ENCODE measurements at regions not wholly inside any gene's neighbourhood (a gene's known extent, or its start where the extent isn't known, plus 50 kb on each side); places are given as distances from the start of the nearest gene placed in this dataset.

GRCh38 chr1:10928654-10929053, 83.8 kb upstream of the TARDBP start:
- intact Hi-C loops (cut with DNase I) = no loop called here
- DNase-seq (no peak), ATAC-seq (no peak)
- Histone ChIP-seq H3K36me3 (replicated peaks in 1 of 2; ENCODE audit: insufficient read depth in 1 of 2, low read depth in 2 of 2) (no peaks in the 10 kb centered on the region), H3K4me3 (no peak overlapping the region), H3K27ac (no peak overlapping the region), H3K4me1 (no peaks in the 10 kb centered on the region), H3K27me3 (no peaks in the 10 kb centered on the region), H3K9me3 (no peaks in the 10 kb centered on the region)
- 92 to 93% methylated on average over 3 to 4 of the region's 4 CpGs for WGBS, 2 donors
- TF ChIP-seq, protein P1, sequence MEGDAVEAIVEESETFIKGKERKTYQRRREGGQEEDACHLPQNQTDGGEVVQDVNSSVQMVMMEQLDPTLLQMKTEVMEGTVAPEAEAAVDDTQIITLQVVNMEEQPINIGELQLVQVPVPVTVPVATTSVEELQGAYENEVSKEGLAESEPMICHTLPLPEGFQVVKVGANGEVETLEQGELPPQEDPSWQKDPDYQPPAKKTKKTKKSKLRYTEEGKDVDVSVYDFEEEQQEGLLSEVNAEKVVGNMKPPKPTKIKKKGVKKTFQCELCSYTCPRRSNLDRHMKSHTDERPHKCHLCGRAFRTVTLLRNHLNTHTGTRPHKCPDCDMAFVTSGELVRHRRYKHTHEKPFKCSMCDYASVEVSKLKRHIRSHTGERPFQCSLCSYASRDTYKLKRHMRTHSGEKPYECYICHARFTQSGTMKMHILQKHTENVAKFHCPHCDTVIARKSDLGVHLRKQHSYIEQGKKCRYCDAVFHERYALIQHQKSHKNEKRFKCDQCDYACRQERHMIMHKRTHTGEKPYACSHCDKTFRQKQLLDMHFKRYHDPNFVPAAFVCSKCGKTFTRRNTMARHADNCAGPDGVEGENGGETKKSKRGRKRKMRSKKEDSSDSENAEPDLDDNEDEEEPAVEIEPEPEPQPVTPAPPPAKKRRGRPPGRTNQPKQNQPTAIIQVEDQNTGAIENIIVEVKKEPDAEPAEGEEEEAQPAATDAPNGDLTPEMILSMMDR (IDR thresholded peaks at IDR 0.05) = no peak
- no peak for TF ChIP-seq POLR2A (IDR thresholded peaks at IDR 0.05)

DNA sequence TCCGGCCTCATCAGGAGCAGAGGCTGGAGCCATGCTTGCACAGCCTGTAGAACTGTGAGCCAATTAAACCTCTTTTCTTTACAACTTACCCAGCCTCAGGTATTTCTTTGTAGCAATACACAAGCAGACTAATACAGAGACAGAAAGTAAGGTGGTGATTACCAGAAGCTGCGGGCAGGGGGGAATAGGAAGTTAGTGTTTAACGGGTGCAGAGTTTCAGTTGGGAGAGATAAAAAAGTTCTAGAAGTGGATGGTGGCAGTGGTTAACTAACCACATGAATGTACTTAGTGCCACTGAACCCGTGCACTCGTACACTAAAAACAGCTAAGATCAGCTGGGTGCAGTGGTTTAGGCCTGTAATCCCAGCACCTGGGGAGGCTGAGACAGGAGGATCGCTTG, 80.4 kb upstream of the TARDBP start:
- H3K9me3 ChIP-seq = no peaks in the 10 kb centered on the region
- no peak overlapping the region for H3K27ac ChIP-seq
- WGBS, 2 donors = 77 to 90% methylated on average over 6 of the region's 6 CpGs
- H3K36me3 ChIP-seq (replicated peaks in 1 of 2; ENCODE audit: insufficient read depth in 1 of 2, low read depth in 2 of 2) = no peaks in the 10 kb centered on the region
- no peak overlapping the region for H3K4me3 ChIP-seq
- intact Hi-C loops (cut with DNase I) = no loop called here
- no peak for TF ChIP-seq POLR2A (IDR thresholded peaks at IDR 0.05)
- TF ChIP-seq, protein P1 (IDR thresholded peaks at IDR 0.05) = no peak
- H3K27me3 ChIP-seq = no peaks in the 10 kb centered on the region
- no peak for DNase-seq
- no peaks in the 10 kb centered on the region for H3K4me1 ChIP-seq
- ATAC-seq = no peak

GRCh38 chr1:10934150-10934818, 78.2 kb upstream of the TARDBP start:
- 74 to 83% methylated on average over 9 to 11 of the region's 12 CpGs for WGBS, 2 donors
- DNase-seq = no peak
- intact Hi-C loops (cut with DNase I) = no loop called here
- Histone ChIP-seq H3K9me3 (no peaks in the 10 kb centered on the region), H3K4me1 (no peaks in the 10 kb centered on the region), H3K27ac (no peak overlapping the region), H3K36me3 (replicated peaks in 1 of 2; ENCODE audit: insufficient read depth in 1 of 2, low read depth in 2 of 2) (no peaks in the 10 kb centered on the region), H3K27me3 (no peaks in the 10 kb centered on the region), H3K4me3 (no peak overlapping the region)
- no peak for TF ChIP-seq POLR2A (IDR thresholded peaks at IDR 0.05)
- TF ChIP-seq, protein P1 (IDR thresholded peaks at IDR 0.05) = no peak
- no peak for ATAC-seq

DNA sequence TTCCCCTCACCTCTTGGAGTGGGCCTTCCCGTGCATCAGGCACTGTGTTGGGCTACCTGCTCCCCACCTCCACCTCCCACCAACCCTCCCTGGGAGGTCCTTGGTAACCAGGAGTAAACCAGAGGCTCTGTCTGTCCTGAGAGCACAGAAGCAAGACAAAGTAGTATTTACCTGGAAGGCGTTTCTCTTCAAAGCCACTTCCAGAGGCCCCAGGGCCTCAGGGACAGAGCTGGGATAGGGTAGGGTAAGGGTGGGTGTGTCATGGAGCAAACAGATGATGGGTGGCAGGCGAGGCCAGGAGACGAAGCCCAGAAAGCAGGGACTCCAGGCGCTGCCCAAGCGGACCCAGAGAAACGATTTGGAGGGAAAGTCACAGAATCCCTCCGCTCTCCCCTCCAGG, 77.2 kb upstream of the TARDBP start:
- no peaks in the 10 kb centered on the region for H3K9me3 ChIP-seq
- intact Hi-C loops (cut with DNase I) = no loop called here
- H3K4me1 ChIP-seq = no peaks in the 10 kb centered on the region
- TF ChIP-seq, protein P1 (IDR thresholded peaks at IDR 0.05) = no peak
- no peak for TF ChIP-seq POLR2A (IDR thresholded peaks at IDR 0.05)
- H3K4me3 ChIP-seq = no peak overlapping the region
- no peaks in the 10 kb centered on the region for H3K36me3 ChIP-seq (replicated peaks in 1 of 2; ENCODE audit: insufficient read depth in 1 of 2, low read depth in 2 of 2)
- no peak for DNase-seq
- no peak for ATAC-seq
- no peak overlapping the region for H3K27ac ChIP-seq
- 63 to 76% methylated on average over 7 to 8 of the region's 8 CpGs for WGBS, 2 donors
- no peaks in the 10 kb centered on the region for H3K27me3 ChIP-seq

- Histone ChIP-seq H3K4me1 (no peaks in the 10 kb centered on the region), H3K4me3 (no peak overlapping the region), H3K27me3 (no peaks in the 10 kb centered on the region), H3K9me3 (no peaks in the 10 kb centered on the region), H3K36me3 (replicated peaks in 1 of 2; ENCODE audit: insufficient read depth in 1 of 2, low read depth in 2 of 2) (no peaks in the 10 kb centered on the region), H3K27ac (no peak overlapping the region)
- intact Hi-C loops (cut with DNase I) = no loop called here
- no peak for DNase-seq
- 77 to 83% methylated on average over 2 to 7 of the region's 7 CpGs for WGBS, 2 donors
- TF ChIP-seq, protein P1 (IDR thresholded peaks at IDR 0.05) = no peak
- TF ChIP-seq POLR2A (IDR thresholded peaks at IDR 0.05) = no peak
- ATAC-seq = no peak
Measured at GRCh38 chr1:10935724-10936123, 76.7 kb upstream of the TARDBP start.

Measured in body of pancreas (tissue), 4 donors.